Spleen (tissue), 11 donors: ENCODE measurements at regions not wholly inside any gene's neighbourhood (a gene's known extent, or its start where the extent isn't known, plus 50 kb on each side); places are given as distances from the start of the nearest gene placed in this dataset.

Source experiments
- DNase-seq: peaks from one replicate; pipeline ENCODE4 v3.0.0-alpha.2; 2020
- H3K27ac ChIP-seq, 8 donors: fragments of 200-600 bp; sonication (generic) in 7 of 8; 1 replicate in 4 of 8; 2 replicates in 4 of 8; pipeline versions ENCODE4 v1.5.0 to v1.8.0; 2016 to 2021; ENCODE audit warnings: inconsistent platforms in 4 of 8, mild to moderate bottlenecking in 4 of 8, moderate library complexity in 1 of 8
- H3K27me3 ChIP-seq, 7 donors: fragments of 200-600 bp; sonication (generic) in 6 of 7; replicated peaks in 1 of 7; 1 replicate in 4 of 7; 2 replicates in 3 of 7; pipeline versions ENCODE4 v1.5.0 to v1.8.0; 2016 to 2021; ENCODE audit warnings: inconsistent platforms in 3 of 7, mild to moderate bottlenecking in 1 of 7
- H3K36me3 ChIP-seq, 6 donors: fragments of 200-600 bp; sonication (generic) in 5 of 6; 1 replicate in 4 of 6; 2 replicates in 2 of 6; pipeline versions ENCODE4 v1.5.0 to v1.8.0; 2016 to 2021; ENCODE audit warnings: inconsistent platforms in 2 of 6
- H3K4me1 ChIP-seq, 6 donors: fragments of 200-600 bp; sonication (generic) in 5 of 6; 1 replicate in 3 of 6; 2 replicates in 3 of 6; pipeline versions ENCODE4 v1.5.0 to v1.8.0; 2016 to 2021; ENCODE audit warnings: inconsistent platforms in 3 of 6
- H3K4me3 ChIP-seq, 8 donors: fragments of 200-600 bp; sonication (generic) in 7 of 8; 1 replicate in 4 of 8; 2 replicates in 4 of 8; pipeline versions ENCODE4 v1.5.0 to v1.8.0; 2016 to 2021; ENCODE audit warnings: inconsistent platforms in 4 of 8, mild to moderate bottlenecking in 4 of 8, moderate library complexity in 2 of 8
- H3K9me3 ChIP-seq, 8 donors: fragments of 200-600 bp; sonication (generic) in 7 of 8; 1 replicate in 4 of 8; 2 replicates in 4 of 8; pipeline versions ENCODE4 v1.5.0 to v1.8.0; 2016 to 2021; ENCODE audit warnings: inconsistent platforms in 4 of 8
- POLR2A ChIP-seq, 3 donors: fragments of 450-650 bp; IDR thresholded peaks; one replicate each; pipeline ENCODE4 v1.5.1; 2017; ENCODE audit warnings: antibody characterized with exemption in 3 of 3, mild to moderate bottlenecking in 1 of 3
- POLR2AphosphoS5 ChIP-seq, 3 donors: sonication (generic); formaldehyde crosslinking; IDR thresholded peaks; one replicate each; pipeline ENCODE4 v1.5.1; 2017; ENCODE audit warnings: antibody characterized with exemption in 3 of 3
- WGBS, 5 donors: extraction: QIAGEN DNeasy Blood & Tissue Kit in 3 of 5; methylation state at CpG; one replicate each; pipeline versions ENCODE4 v1.1.5 to v1.1.7; 2013 to 2018; 5-methylcytosine and 5-hydroxymethylcytosine counted together
- intact Hi-C: fragments of 100-400 bp; cut with DNase I; formaldehyde crosslinking; loops from one replicate; pipeline ENCODE4 v1.15.0; 2023; ENCODE audit warnings: low total_unique reads
- TF ChIP-seq, protein P1 (sequence below), 11 experiments: fragments of 200-600 bp in 7 of 11; fragments of 450-650 bp in 4 of 11; sonication (generic) in 4 of 11; IDR thresholded peaks in 8 of 11; conservative IDR thresholded peaks in 3 of 11; 1 replicate in 7 of 11; 2 replicates in 4 of 11; pipeline versions ENCODE4 v1.4.0 to v1.8.0; 2016 to 2021; ENCODE audit warnings: antibody characterized with exemption in 11 of 11, inconsistent platforms in 4 of 11, mild to moderate bottlenecking in 1 of 11
- donor health status: healthy with polysubstance abuse.
- donor health status: DM: no; HTN: no; CAD: no; lungs with moderate emphysema.
- donor health status: DM: no; HTN: no; CAD: no.
- donor health status: Bipolar disorder and iron deficiency.
- donor health status: healthy.
- donor health status: DM: no; HTN: no; CAD: no.
- donor health status: DM: yes; HTN: yes; CAD: no.

- Histone ChIP-seq H3K36me3 (no peaks in the 10 kb centered on the region), H3K4me3 (no peak overlapping the region), H3K27ac (no peak overlapping the region), H3K4me1 (peaks cover 0 to 39% (median 8%) of the 10 kb centered on the region in 6 donors), H3K9me3 (no peaks in the 10 kb centered on the region), H3K27me3 (no peaks in the 10 kb centered on the region)
- no peak for DNase-seq
- TF ChIP-seq POLR2AphosphoS5 (IDR thresholded peaks at IDR 0.05) (no peak), POLR2A (IDR thresholded peaks at IDR 0.05) (no peak)
- TF ChIP-seq, protein P1, sequence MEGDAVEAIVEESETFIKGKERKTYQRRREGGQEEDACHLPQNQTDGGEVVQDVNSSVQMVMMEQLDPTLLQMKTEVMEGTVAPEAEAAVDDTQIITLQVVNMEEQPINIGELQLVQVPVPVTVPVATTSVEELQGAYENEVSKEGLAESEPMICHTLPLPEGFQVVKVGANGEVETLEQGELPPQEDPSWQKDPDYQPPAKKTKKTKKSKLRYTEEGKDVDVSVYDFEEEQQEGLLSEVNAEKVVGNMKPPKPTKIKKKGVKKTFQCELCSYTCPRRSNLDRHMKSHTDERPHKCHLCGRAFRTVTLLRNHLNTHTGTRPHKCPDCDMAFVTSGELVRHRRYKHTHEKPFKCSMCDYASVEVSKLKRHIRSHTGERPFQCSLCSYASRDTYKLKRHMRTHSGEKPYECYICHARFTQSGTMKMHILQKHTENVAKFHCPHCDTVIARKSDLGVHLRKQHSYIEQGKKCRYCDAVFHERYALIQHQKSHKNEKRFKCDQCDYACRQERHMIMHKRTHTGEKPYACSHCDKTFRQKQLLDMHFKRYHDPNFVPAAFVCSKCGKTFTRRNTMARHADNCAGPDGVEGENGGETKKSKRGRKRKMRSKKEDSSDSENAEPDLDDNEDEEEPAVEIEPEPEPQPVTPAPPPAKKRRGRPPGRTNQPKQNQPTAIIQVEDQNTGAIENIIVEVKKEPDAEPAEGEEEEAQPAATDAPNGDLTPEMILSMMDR (IDR thresholded peaks at IDR 0.05 in 8 of 11, conservative IDR thresholded peaks at IDR 0.05 in 3 of 11) = no peak
- WGBS, 5 donors = 69 to 91% (median 83%) methylated on average over 2 of the region's 2 CpGs
- intact Hi-C loops = no loop called here
Observed at GRCh38 chr6:53205778-53206177, 57.1 kb upstream of the GCM1 start.

DNA sequence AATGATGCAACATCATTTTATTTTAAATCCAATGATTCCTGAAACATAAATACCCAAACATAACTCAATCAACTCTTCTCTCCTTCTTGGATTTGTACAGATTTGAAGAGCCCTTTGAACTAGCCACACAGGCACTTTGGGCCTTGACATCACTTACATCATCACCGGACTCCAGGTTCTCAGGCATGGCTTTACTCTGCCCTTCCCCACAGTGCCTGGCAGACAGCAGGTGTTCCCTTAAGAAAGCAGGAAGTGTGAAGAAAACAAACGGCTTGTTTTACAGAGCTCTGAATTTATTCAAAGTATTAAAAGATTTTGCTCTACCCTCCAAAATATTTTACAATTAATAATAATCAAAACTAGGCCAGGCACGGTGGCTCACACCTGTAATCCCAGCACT is 54.8 kb upstream of the GCM1 start:
- DNase-seq = no peak
- Histone ChIP-seq H3K4me3 (no peak overlapping the region), H3K4me1 (peaks cover 0 to 60% (median 19%) of the 10 kb centered on the region in 6 donors), H3K27ac (peak overlapping the region in 2 of 8 donors; percentile 6 to 53), H3K9me3 (no peaks in the 10 kb centered on the region), H3K27me3 (no peaks in the 10 kb centered on the region), H3K36me3 (no peaks in the 10 kb centered on the region)
- 48 to 56% (median 52%) methylated on average over 3 of the region's 3 CpGs for WGBS, 5 donors
- intact Hi-C loops = no loop called here
- no peak for TF ChIP-seq POLR2A (IDR thresholded peaks at IDR 0.05)
- no peak for TF ChIP-seq POLR2AphosphoS5 (IDR thresholded peaks at IDR 0.05)
- TF ChIP-seq, protein P1 (IDR thresholded peaks at IDR 0.05 in 8 of 11, conservative IDR thresholded peaks at IDR 0.05 in 3 of 11) = no peak

DNA sequence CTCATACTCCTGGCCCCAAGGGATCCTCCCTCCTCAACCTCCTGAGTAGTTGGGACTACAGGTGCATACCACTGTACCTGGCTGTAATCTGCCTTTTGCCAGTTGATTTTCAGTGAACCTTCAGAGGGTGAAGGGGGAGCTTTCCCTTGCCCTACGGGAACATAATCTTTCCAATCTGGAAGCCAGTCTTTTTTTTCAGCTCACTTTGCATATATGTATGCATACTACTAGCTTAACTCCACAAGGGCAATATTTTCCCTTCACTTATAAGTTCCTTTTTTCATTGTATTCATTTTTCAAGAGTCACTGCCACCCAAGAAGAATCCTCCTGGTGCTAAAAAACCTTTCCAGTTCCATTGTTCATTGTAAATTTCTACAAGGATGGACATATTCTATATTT is 53.4 kb upstream of the GCM1 start:
- TF ChIP-seq, protein P1 (IDR thresholded peaks at IDR 0.05 in 8 of 11, conservative IDR thresholded peaks at IDR 0.05 in 3 of 11) = no peak

GRCh38 chr6:53201270-53201669 is 52.6 kb upstream of the GCM1 start:
- TF ChIP-seq, protein P1 (IDR thresholded peaks at IDR 0.05 in 8 of 11, conservative IDR thresholded peaks at IDR 0.05 in 3 of 11) = no peak
- TF ChIP-seq POLR2AphosphoS5 (IDR thresholded peaks at IDR 0.05) (no peak), POLR2A (IDR thresholded peaks at IDR 0.05) (no peak)
- no peaks in the 10 kb centered on the region for H3K9me3 ChIP-seq
- H3K36me3 ChIP-seq = no peaks in the 10 kb centered on the region
- H3K27ac ChIP-seq = peak overlapping the region in 2 of 8 donors; percentile 24 to 34
- peaks cover 0 to 65% (median 19%) of the 10 kb centered on the region in 6 donors for H3K4me1 ChIP-seq
- H3K27me3 ChIP-seq = no peaks in the 10 kb centered on the region
- no peak overlapping the region for H3K4me3 ChIP-seq
- no peak for DNase-seq
- intact Hi-C loops = no loop called here

More for the DNA sequence above, 53.4 kb upstream of the GCM1 start:
- Histone ChIP-seq H3K36me3 (no peaks in the 10 kb centered on the region), H3K4me3 (no peak overlapping the region), H3K27ac (no peak overlapping the region), H3K9me3 (no peaks in the 10 kb centered on the region), H3K4me1 (peaks cover 0 to 65% (median 19%) of the 10 kb centered on the region in 6 donors), H3K27me3 (no peaks in the 10 kb centered on the region)
- DNase-seq = no peak
- intact Hi-C loops = no loop called here
- 67 to 82% (median 76%) methylated on average over 1 of the region's 1 CpG for WGBS, 5 donors
